Femur (tissue), 1 donor: ENCODE measurements at regions not wholly inside any gene's neighbourhood (a gene's known extent, or its start where the extent isn't known, plus 50 kb on each side); places are given as distances from the start of the nearest gene placed in this dataset.
"Not testable (repeated sequence)": the region's sequence is repeated elsewhere in the genome, so short reads cannot be mapped to it uniquely, and the experiment has no call there.

Experiments used
- DNase-seq: peaks from one replicate; pipeline ENCODE4 v3.0.0-alpha.2; 2017

DNA sequence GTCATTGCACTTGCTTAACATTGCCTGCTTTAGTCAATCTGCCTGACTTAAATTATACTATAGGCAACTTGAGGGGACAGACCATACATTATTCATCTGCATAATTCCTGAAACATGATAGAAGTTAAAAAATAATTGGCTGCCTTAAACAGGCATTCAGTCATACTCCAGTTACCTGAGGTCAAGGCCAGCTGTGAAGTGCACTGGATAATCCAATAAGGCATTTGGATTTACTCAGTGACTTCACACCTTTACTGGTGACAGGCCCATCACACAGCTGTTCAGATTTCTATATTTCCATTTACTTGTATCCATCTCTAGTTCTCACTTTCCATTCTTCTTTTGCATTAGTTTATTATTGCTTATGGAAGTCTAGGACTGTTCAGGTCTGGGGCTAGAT is 2341.6 kb downstream of the PCDH7 start:
- no peak for DNase-seq

GRCh38 chr4:33062155-33062806 is 2342.1 kb downstream of the PCDH7 start:
- no peak for DNase-seq

GRCh38 chr4:33063241-33063640 is 2343.1 kb downstream of the PCDH7 start:
- DNase-seq: no peak

- DNase-seq: no peak
These were observed 2344.1 kb downstream of the PCDH7 start for GRCh38 chr4:33064238-33064637.

GRCh38 chr4:33065749-33066148 is 2345.6 kb downstream of the PCDH7 start:
- DNase-seq: no peak

GRCh38 chr4:33067221-33067620 is 2347.1 kb downstream of the PCDH7 start:
- no peak for DNase-seq

DNA sequence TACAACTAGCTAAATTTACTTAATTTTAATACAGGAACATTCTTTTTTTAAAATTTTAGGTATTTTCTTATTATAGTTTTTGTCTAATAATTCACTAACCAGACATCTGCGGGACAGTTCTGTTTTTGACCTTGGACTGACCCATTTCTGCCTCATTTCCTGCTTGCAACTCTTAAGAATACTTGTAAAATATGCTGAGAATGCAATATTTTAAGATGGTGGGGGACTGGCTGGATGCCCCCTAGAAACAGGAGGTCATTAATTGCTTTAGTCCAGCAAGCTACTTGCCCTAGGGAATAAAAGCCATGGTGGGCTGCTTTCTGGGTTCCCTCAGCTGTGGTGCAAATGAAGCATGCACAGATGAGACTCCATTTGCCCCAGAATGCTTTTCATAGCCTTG is 2348.4 kb downstream of the PCDH7 start:
- DNase-seq: no peak

- no peak for DNase-seq
These were observed 2351.4 kb downstream of the PCDH7 start for GRCh38 chr4:33071535-33071934.

DNA sequence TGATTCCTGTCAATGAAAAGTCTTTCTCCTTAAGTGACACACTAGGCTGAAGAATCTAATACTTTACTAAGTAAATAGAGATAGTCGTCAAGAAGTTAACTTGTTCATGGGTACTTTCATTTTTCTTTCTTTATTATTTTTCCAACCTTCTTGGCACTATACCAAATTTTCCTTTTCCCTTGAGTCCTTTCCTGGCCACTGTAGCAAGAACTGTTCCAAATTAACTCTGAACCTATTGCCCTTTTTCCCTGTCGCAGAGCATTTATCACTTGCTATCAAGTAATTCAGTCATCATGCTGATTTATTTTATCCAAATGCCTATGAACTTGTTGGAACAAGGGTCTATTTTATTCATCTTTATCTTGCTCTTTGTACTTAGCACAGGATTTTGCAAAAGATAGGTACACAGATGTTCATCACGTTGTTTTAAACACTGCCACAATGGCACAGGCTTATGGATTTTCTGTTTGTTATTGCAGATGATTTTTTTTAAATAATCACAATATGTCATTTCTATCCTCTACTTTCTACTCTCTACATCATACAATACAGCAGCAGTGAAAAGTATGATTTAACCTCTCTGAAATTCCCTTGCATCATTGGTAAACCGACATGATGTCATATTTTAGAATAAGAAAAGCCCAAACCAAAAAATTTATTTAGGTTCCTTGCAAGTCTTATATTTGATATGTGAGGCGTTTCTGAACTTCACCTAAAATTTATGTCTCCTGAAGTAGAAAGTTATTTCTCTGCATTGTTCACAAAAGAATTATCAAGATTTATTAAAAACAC is 2352.3 kb downstream of the PCDH7 start:
- no peak for DNase-seq

GRCh38 chr4:33073811-33074210 is 2353.6 kb downstream of the PCDH7 start:
- DNase-seq: no peak

DNA sequence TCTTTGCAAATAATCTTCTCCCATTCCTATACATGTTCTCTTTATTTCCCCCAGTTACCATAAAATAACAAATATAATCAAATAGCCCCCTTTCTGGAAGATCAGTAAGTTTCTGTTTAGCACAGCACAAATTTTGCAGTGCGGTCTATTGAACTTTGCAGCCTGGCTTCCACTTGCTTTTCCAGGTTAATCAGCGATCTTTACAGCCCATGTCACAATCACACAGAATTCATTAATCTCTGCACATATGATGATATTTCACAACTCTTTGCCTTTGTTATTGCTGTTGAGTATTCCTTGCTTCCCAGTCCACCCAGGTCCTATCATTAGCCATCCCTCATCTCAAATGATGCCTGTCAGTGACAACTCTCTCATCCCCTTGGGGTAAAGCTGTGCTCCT is 2358.0 kb downstream of the PCDH7 start:
- no peak for DNase-seq

- no peak for DNase-seq
These were observed 2360.1 kb downstream of the PCDH7 start for GRCh38 chr4:33080275-33080674.

DNA sequence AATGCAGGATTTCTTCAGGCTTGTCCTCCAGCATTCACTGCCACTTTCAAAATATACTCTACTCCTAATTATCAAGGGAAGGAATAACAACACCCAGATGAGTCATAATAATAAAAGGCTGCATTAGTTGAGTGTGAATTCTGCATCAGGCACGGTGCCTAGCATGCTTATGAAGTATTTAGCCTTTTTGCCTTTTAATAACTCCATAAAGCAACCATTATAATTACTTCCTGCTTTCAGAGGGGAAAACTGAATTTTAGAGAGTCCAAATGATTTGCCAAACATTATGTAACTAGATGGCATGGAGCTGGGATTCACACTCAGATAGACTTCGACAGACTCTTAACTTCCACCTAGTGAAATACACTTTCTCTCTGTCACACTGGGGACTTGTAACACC is 2365.5 kb downstream of the PCDH7 start:
- DNase-seq: no peak

DNA sequence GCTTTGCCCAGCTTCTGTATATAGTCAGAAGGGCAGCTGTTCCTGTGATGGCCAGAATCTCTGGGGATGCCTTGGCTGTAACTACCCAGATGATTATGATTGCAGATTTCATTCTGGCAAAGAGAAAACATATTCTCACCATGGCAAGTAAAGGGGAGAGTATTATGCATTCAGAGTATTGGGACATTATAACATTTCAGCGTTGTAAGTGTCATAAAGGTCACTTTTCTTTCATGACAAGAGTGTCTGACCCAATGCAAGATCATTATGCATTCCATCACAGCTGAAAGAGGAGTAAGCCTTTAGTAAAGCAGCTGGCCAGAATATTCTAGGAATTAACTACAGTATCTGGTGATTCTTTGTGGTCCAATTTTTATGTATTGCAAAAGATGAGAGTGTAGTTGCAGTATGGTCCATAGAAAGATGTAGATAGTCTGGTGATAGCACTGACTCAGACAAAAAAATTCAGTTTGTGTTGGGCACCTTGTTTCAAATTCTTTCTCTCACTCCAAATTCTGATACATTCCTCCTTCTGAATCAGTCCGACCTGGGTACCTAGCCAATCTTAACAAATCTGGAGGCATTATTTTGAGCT is 2366.3 kb downstream of the PCDH7 start:
- DNase-seq: peak; percentile 16

DNA sequence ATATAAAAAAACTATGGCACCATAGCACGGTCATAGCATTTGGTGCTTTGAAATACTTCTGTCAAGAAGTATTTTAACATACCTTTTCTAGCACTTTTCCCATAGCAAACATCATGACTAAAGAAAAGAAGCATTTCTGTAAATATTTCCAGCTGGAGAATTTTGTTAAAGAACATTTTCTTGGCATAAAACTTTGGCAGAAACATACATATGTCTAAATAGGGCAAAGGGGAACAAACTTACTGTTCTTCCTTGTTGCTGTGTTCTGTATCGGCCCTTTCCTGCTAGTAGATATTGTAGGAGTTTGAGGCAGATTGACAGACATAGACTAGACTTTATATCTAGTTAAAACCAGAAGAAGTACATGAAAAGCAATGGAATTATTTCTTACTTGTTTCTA is 2368.5 kb downstream of the PCDH7 start:
- no peak for DNase-seq

DNA sequence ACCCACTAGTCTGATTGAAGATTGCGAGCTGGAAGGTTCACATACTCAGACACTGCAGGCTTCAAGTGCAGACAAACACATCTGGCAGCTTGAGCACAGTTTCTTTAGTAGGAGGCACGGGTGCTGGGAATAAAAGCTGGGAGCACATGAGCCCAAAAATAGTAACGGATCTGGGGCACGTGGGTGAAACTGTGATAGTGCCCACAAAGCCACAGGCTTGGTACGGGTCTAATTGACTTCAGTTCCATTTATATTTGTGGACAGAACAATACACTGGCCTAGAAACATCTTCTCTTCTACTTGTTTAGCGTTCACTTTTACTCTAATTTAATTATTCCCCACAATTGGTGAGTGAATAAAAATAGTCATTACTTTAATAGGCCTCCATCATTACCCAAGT is 2370.7 kb downstream of the PCDH7 start:
- DNase-seq: no peak

- no peak for DNase-seq
These were observed 2371.8 kb downstream of the PCDH7 start for GRCh38 chr4:33091961-33092360.

DNA sequence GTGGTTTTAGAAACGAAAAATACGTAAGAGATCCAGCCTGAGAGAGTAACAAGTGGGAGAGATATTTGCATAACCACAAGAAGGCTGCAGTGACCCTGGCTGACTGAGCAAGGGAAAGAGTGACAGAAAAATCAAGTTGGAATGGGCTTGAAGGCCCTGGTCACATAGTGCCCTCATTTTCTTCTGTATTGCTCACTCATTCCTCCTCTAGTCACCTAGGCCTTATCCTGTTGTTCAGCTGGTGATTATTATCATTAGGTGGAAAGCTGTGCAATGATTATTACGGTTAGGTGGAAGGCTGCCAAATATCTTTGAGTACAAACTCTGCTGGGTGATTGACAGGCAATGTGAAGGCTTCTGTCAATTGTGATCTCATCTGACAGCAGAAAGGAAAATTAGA is 2384.1 kb downstream of the PCDH7 start:
- DNase-seq: no peak

- no peak for DNase-seq
These were observed 2387.6 kb downstream of the PCDH7 start for GRCh38 chr4:33107814-33108213.

GRCh38 chr4:33111117-33111516 is 2390.9 kb downstream of the PCDH7 start:
- DNase-seq: no peak

- DNase-seq: no peak
These were observed 2396.7 kb downstream of the PCDH7 start for GRCh38 chr4:33116871-33117270.

DNA sequence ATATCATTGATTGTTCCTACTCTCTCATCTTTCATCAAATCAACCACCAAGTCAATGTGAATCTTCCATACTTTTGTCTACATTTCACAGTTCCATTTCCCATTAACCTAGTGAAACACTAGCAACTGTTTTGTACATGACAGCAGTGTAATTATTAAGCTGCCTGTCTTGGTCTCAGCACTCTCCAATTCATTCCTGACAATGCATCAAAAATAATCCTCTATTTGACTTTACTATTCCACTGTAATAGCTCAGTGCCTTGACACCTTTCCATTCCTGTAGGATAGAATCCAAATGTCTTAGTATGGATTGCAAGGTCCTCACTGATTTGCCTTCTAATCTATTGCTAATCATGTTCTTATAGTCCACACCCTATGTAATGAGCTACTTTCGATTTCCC is 2405.8 kb downstream of the PCDH7 start:
- DNase-seq: no peak

DNA sequence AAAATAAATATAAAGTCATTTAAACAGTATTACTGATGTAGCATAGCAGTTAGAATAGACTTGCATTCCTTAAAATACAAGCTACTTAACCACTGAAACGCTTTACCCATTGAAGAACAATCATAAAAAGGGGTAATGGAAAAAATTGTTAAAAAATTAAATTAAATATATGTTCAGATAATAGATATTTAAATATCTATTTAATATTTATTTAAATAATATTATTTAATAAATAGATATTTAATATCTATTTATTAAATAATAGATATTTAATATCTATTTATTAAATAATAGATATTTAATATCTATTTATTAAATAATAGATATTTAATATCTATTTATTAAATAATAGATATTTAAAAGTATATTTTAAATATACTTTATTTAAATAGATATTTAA is 2410.5 kb downstream of the PCDH7 start:
- DNase-seq: not testable (repeated sequence)

DNA sequence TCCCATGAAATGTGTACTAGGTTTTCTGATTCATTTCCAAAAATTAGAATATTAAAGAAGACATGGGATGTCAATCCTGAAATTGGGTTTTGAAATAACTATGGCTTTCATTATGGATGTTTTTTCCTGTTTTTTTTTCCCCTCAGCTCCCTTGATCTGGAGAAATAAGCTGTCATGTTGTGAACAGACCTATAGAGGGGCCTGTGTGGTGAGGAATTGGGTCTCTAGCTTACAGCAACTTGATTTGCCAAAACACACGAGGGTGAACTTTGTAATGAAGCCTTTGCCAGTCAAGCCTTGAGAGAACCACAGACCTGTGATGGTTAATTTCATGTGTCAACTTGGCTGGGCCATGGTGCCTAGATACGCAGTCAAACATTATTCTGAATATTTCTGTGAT is 2413.6 kb downstream of the PCDH7 start:
- no peak for DNase-seq
